ENCODE measurements at regions not wholly inside any gene's neighbourhood (a gene's known extent, or its start where the extent isn't known, plus 50 kb on each side); places are given as distances from the start of the nearest gene placed in this dataset.

- DNase-seq (ENCODE audit: low read depth), result no peak
Observed at GRCh38 chr3:193780810-193781478, 187.9 kb downstream of the OPA1 start.

GRCh38 chr3:193782276-193782647 is 189.3 kb downstream of the OPA1 start:
- no peak for DNase-seq (ENCODE audit: low read depth)

GRCh38 chr3:193782747-193783146 is 189.7 kb downstream of the OPA1 start:
- DNase-seq (ENCODE audit: low read depth), result no peak

- DNase-seq (ENCODE audit: low read depth), result no peak
Observed at GRCh38 chr3:193783166-193783896, 190.3 kb downstream of the OPA1 start.

- no peak for DNase-seq (ENCODE audit: low read depth)
Observed at GRCh38 chr3:193784822-193785221, 191.8 kb downstream of the OPA1 start.

GRCh38 chr3:193787496-193787870 is 194.5 kb downstream of the OPA1 start:
- DNase-seq (ENCODE audit: low read depth), result no peak

GRCh38 chr3:193788189-193788991 is 195.4 kb downstream of the OPA1 start:
- DNase-seq (ENCODE audit: low read depth), result no peak

GRCh38 chr3:193789455-193789854 is 196.4 kb downstream of the OPA1 start:
- no peak for DNase-seq (ENCODE audit: low read depth)

GRCh38 chr3:193790086-193790990 is 197.3 kb downstream of the OPA1 start:
- DNase-seq (ENCODE audit: low read depth), result no peak

GRCh38 chr3:193791041-193792032 is 198.3 kb downstream of the OPA1 start:
- DNase-seq (ENCODE audit: low read depth), result no peak

- no peak for DNase-seq (ENCODE audit: low read depth)
Observed at GRCh38 chr3:193793123-193793522, 200.1 kb downstream of the OPA1 start.

GRCh38 chr3:193794002-193794881 is 201.2 kb downstream of the OPA1 start:
- DNase-seq (ENCODE audit: low read depth), result no peak

GRCh38 chr3:193795062-193795690 is 202.2 kb downstream of the OPA1 start:
- no peak for DNase-seq (ENCODE audit: low read depth)

- DNase-seq (ENCODE audit: low read depth), result no peak
Observed at GRCh38 chr3:193796089-193796488, 203.1 kb downstream of the OPA1 start.

GRCh38 chr3:193797566-193797965 is 204.6 kb downstream of the OPA1 start:
- no peak for DNase-seq (ENCODE audit: low read depth)

- DNase-seq (ENCODE audit: low read depth), result no peak
Observed at GRCh38 chr3:193798051-193798450, 205.0 kb downstream of the OPA1 start.

GRCh38 chr3:193800138-193801043 is 207.4 kb downstream of the OPA1 start:
- DNase-seq (ENCODE audit: low read depth), result no peak

GRCh38 chr3:193801097-193801496 is 208.1 kb downstream of the OPA1 start:
- no peak for DNase-seq (ENCODE audit: low read depth)
